HAP-1 (cell line): ENCODE measurements at regions not wholly inside any gene's neighbourhood (a gene's known extent, or its start where the extent isn't known, plus 50 kb on each side); places are given as distances from the start of the nearest gene placed in this dataset.

Experiments used
- DNase-seq, 2 experiments: peaks; one replicate each; pipeline ENCODE4 v3.0.0-alpha.2; 2016 to 2020; ENCODE audit warnings: low spot score in 2 of 2
- H3K27me3 ChIP-seq: fragments of 250-450 bp; sonication (Bioruptor Pico); 2 replicates; pipeline ENCODE4 v1.5.1; 2020; ENCODE audit warnings: low read depth, mild to moderate bottlenecking, moderate library complexity
- H3K36me3 ChIP-seq: fragments of 250-450 bp; sonication (Bioruptor Pico); replicated peaks from 2 replicates; pipeline ENCODE4 v1.5.1; 2020; ENCODE audit warnings: mild to moderate bottlenecking
- H3K4me1 ChIP-seq: fragments of 250-450 bp; sonication (Bioruptor Pico); 2 replicates; pipeline ENCODE4 v1.5.1; 2020; ENCODE audit warnings: mild to moderate bottlenecking
- H3K4me3 ChIP-seq: fragments of 250-450 bp; sonication (Bioruptor Pico); 2 replicates; pipeline ENCODE4 v1.5.1; 2020; ENCODE audit warnings: mild to moderate bottlenecking, moderate library complexity
- H3K9me3 ChIP-seq: fragments of 250-450 bp; sonication (Bioruptor Pico); 2 replicates; pipeline ENCODE4 v1.5.1; 2020; ENCODE audit warnings: mild to moderate bottlenecking, moderate library complexity
- in situ Hi-C: fragments of 300-500 bp; cut with MboI; formaldehyde crosslinking; loops from 3 replicates; pipeline ENCODE4 v1.14.3; 2020; ENCODE audit warnings: low sequenced_read_pairs, inconsistent platforms, mixed read lengths

- H3K36me3 ChIP-seq = no peaks in the 10 kb centered on the region
- no peaks in the 10 kb centered on the region for H3K9me3 ChIP-seq
- no peaks in the 10 kb centered on the region for H3K27me3 ChIP-seq
- H3K4me1 ChIP-seq = no peaks in the 10 kb centered on the region
- no peak for DNase-seq
- H3K4me3 ChIP-seq = no peak overlapping the region
- in situ Hi-C loops = no loop called here
These were observed 318.8 kb upstream of the IGFBP3 start for GRCh38 chr7:46239846-46240245.

GRCh38 chr7:46237466-46237865 is 316.4 kb upstream of the IGFBP3 start:
- H3K4me3 ChIP-seq = no peak overlapping the region
- H3K27me3 ChIP-seq = no peaks in the 10 kb centered on the region
- in situ Hi-C loops = no loop called here
- no peaks in the 10 kb centered on the region for H3K9me3 ChIP-seq
- no peak for DNase-seq
- no peaks in the 10 kb centered on the region for H3K4me1 ChIP-seq
- H3K36me3 ChIP-seq = no peaks in the 10 kb centered on the region

GRCh38 chr7:46233585-46234329 is 312.7 kb upstream of the IGFBP3 start:
- no peak for DNase-seq
- H3K4me3 ChIP-seq = no peak overlapping the region
- no peaks in the 10 kb centered on the region for H3K27me3 ChIP-seq
- no peaks in the 10 kb centered on the region for H3K4me1 ChIP-seq
- in situ Hi-C loops = no loop called here
- no peaks in the 10 kb centered on the region for H3K9me3 ChIP-seq
- no peaks in the 10 kb centered on the region for H3K36me3 ChIP-seq

GRCh38 chr7:46230990-46231305 is 309.9 kb upstream of the IGFBP3 start:
- no peaks in the 10 kb centered on the region for H3K4me1 ChIP-seq
- H3K4me3 ChIP-seq = no peak overlapping the region
- H3K36me3 ChIP-seq = no peaks in the 10 kb centered on the region
- in situ Hi-C loops = no loop called here
- H3K27me3 ChIP-seq = no peaks in the 10 kb centered on the region
- H3K9me3 ChIP-seq = no peaks in the 10 kb centered on the region
- no peak for DNase-seq

GRCh38 chr7:46230298-46230989 is 309.4 kb upstream of the IGFBP3 start:
- H3K27me3 ChIP-seq = no peaks in the 10 kb centered on the region
- no peak for DNase-seq
- no peak overlapping the region for H3K4me3 ChIP-seq
- H3K9me3 ChIP-seq = no peaks in the 10 kb centered on the region
- H3K4me1 ChIP-seq = no peaks in the 10 kb centered on the region
- in situ Hi-C loops = no loop called here
- no peaks in the 10 kb centered on the region for H3K36me3 ChIP-seq

- Histone ChIP-seq H3K4me1 (no peaks in the 10 kb centered on the region), H3K36me3 (no peaks in the 10 kb centered on the region), H3K4me3 (no peak overlapping the region), H3K27me3 (no peaks in the 10 kb centered on the region), H3K9me3 (no peaks in the 10 kb centered on the region)
- no peak for DNase-seq
- in situ Hi-C loops = no loop called here
These were observed 308.3 kb upstream of the IGFBP3 start for GRCh38 chr7:46229409-46229808.

GRCh38 chr7:46226860-46227259 is 305.8 kb upstream of the IGFBP3 start:
- H3K27me3 ChIP-seq = no peaks in the 10 kb centered on the region
- in situ Hi-C loops = no loop called here
- no peaks in the 10 kb centered on the region for H3K36me3 ChIP-seq

GRCh38 chr7:46224363-46224762 is 303.3 kb upstream of the IGFBP3 start:
- Histone ChIP-seq H3K4me1 (no peaks in the 10 kb centered on the region), H3K27me3 (no peaks in the 10 kb centered on the region), H3K36me3 (no peaks in the 10 kb centered on the region), H3K4me3 (no peak overlapping the region), H3K9me3 (no peaks in the 10 kb centered on the region)
- in situ Hi-C loops = no loop called here
- DNase-seq = no peak

More at GRCh38 chr7:46226860-46227259, 305.8 kb upstream of the IGFBP3 start:
- Histone ChIP-seq H3K4me3 (no peak overlapping the region), H3K4me1 (no peaks in the 10 kb centered on the region), H3K9me3 (no peaks in the 10 kb centered on the region)
- no peak for DNase-seq

GRCh38 chr7:46220066-46220630 is 299.1 kb upstream of the IGFBP3 start:
- H3K4me1 ChIP-seq = no peaks in the 10 kb centered on the region
- H3K9me3 ChIP-seq = no peaks in the 10 kb centered on the region
- no peaks in the 10 kb centered on the region for H3K36me3 ChIP-seq
- H3K4me3 ChIP-seq = no peak overlapping the region
- H3K27me3 ChIP-seq = no peaks in the 10 kb centered on the region
- no peak for DNase-seq
- in situ Hi-C loops = no loop called here

- in situ Hi-C loops = no loop called here
- Histone ChIP-seq H3K9me3 (no peaks in the 10 kb centered on the region), H3K4me1 (no peaks in the 10 kb centered on the region), H3K27me3 (no peaks in the 10 kb centered on the region), H3K36me3 (no peaks in the 10 kb centered on the region), H3K4me3 (no peak overlapping the region)
- DNase-seq = no peak
These were observed 297.6 kb upstream of the IGFBP3 start for GRCh38 chr7:46218461-46219200.

- in situ Hi-C loops = no loop called here
- no peak for DNase-seq
- no peak overlapping the region for H3K4me3 ChIP-seq
- no peaks in the 10 kb centered on the region for H3K4me1 ChIP-seq
- no peaks in the 10 kb centered on the region for H3K27me3 ChIP-seq
- H3K36me3 ChIP-seq = no peaks in the 10 kb centered on the region
- H3K9me3 ChIP-seq = no peaks in the 10 kb centered on the region
These were observed 295.0 kb upstream of the IGFBP3 start for GRCh38 chr7:46215987-46216567.

- Histone ChIP-seq H3K36me3 (no peaks in the 10 kb centered on the region), H3K4me1 (no peaks in the 10 kb centered on the region), H3K4me3 (no peak overlapping the region), H3K9me3 (no peaks in the 10 kb centered on the region), H3K27me3 (no peaks in the 10 kb centered on the region)
- DNase-seq = no peak
- in situ Hi-C loops = no loop called here
These were observed 293.5 kb upstream of the IGFBP3 start for GRCh38 chr7:46214526-46214925.

- no peak for DNase-seq
- no peaks in the 10 kb centered on the region for H3K36me3 ChIP-seq
- no peaks in the 10 kb centered on the region for H3K9me3 ChIP-seq
- no peaks in the 10 kb centered on the region for H3K27me3 ChIP-seq
- H3K4me1 ChIP-seq = no peaks in the 10 kb centered on the region
- in situ Hi-C loops = no loop called here
- no peak overlapping the region for H3K4me3 ChIP-seq
These were observed 292.1 kb upstream of the IGFBP3 start for GRCh38 chr7:46213154-46213537.
